NCI-H128 (cell line): ENCODE measurements at regions not wholly inside any gene's neighbourhood (a gene's known extent, or its start where the extent isn't known, plus 50 kb on each side); places are given as distances from the start of the nearest gene placed in this dataset.
"Not testable (repeated sequence)": the region's sequence is repeated elsewhere in the genome, so short reads cannot be mapped to it uniquely, and the experiment has no call there.

Experiments
- DNase-seq: peaks from one replicate; lab custom pipeline; 2025; ENCODE audit not compliant: unreplicated experiment; lab: John Stamatoyannopoulos, UW

DNA sequence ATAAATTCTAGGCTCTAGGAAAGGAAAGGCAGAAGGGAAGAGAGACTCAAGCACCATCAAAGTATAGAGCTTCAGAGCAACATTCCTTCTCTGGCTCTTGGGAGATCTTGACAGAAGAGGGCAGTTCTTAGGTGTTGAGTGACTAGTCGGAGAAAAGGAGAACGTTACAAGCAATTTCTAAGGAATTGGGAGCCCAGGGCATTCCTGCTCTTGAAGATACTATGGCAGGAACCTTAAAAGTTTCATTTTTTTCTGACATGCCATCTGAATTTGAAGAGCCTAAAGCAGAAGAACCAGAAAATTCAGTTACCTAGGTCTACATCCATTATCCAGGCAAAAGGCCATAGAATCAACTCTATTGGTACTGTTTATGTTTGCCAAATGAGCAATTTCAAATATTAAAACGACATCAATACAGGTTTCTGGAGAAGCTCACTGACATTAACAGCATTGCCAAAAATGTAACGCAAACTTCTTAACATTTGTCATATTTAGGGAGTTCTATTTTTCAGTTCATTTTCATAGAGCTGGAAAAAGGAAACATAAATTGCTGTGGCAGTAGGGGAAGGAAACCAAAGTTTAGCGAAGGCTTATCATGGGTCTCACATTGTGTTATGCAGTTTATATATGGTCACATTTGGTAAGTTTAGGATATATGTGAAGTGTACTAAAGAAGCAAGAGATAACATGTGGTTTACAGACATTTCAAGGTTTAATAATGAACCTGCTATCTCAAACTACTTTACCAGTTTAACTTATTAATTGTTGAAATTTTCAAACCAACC is 210.1 kb upstream of the NRIP1 start:
- no peak for DNase-seq

GRCh38 chr21:15275615-15276235 is 210.9 kb upstream of the NRIP1 start:
- no peak for DNase-seq

DNA sequence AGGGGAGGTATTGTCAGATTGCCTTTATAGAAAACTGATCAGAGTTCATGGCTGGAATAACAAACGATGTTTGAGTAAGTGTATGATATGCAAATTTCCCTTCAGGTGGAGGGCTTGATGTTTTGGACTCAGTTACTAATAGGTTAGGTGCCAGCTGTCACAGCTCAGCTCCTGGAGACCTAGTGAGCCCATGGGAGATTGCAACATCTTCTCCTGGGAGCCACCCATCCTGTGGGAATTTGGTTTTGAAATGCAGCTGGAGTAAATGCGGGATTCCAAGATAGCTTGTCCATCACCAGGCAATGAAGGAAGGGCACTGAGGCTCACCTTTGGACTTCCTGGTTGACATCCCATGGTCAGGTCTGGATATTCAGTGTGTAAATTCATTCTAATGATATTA is 211.4 kb upstream of the NRIP1 start:
- no peak for DNase-seq

DNA sequence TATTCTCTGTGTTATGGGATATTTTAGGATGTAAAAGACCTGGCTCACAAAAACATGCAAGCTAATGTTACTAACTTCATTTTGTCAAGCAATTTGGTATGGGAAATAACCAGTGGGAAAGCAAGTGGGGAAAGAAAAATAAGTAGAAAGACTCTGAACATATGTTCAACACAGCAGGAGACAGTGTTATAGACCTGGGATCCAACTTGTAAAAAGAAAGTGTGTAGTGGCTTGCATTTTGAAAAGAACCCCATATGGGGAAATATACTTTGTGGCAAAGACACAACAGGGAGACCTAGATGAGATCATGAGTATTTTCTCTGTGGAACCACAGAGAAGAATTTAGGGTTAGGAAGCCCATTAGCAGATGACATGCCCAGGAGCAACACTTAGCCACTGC is 212.7 kb upstream of the NRIP1 start:
- no peak for DNase-seq

GRCh38 chr21:15278279-15278678 is 213.5 kb upstream of the NRIP1 start:
- DNase-seq, result no peak

- no peak for DNase-seq
These were observed 214.1 kb upstream of the NRIP1 start for GRCh38 chr21:15278851-15279250.

GRCh38 chr21:15279482-15279881 is 214.7 kb upstream of the NRIP1 start:
- DNase-seq, result no peak

- DNase-seq, result no peak
These were observed 216.9 kb upstream of the NRIP1 start for GRCh38 chr21:15281714-15282113.

GRCh38 chr21:15282665-15283064 is 217.9 kb upstream of the NRIP1 start:
- no peak for DNase-seq

DNA sequence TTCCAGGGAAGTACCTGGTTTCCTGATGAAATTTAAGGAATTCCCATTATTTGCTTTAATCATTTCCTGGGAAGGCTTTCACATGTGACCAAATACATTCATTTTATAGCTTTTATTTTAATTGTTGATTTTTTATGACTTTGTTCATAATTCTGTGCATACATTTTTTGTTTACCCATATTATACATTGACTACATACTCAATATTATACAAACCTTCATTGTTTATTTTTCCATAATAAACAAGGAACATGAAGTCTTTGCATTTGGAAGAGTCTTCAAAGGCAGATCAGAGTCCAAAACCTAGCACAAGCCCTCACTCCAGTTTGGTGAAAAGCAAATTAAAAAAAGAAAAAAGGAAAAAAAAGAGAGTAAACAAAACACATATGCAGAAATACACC is 218.3 kb upstream of the NRIP1 start:
- DNase-seq, result no peak

- no peak for DNase-seq
These were observed 219.0 kb upstream of the NRIP1 start for GRCh38 chr21:15283789-15284188.

DNA sequence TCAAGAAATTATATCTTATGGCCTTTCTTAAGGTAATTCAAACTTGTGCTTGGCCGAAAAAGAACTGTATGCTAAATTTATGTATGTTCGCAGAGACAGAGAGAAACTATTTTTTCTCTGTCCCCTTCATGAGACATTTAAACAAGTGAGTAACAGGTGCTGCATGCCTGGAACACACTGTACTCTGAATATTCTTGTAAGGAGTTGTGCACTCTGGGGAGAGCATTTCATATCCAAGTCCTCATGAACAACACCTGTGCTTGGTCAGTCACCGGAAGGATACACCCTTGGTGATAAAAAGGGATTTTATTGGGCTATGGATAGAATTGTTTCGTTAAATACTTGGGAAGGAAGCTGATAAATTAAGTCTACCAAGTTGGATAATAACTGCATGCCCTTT is 220.8 kb upstream of the NRIP1 start:
- no peak for DNase-seq

DNA sequence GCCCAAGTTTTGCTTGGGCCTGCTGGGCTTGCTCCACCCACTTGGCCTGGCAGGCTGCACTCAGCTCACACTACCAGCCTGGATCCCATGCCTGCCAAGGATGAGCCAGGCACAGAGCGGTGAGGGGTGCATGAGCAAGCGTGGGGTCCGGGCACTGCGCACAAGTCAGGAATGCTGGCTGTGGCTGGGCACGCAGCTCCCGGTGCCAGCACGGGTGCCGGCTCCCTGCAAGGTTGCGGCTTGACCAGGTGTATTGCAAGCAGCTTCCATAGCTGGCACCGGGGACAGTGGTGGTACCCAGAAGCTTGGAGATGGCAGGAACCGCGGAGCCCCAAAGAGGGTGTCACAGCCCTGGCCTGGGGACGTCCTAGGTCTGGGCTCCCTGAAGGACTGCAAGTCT is 224.4 kb upstream of the NRIP1 start:
- DNase-seq, result no peak

- peak; percentile 56 for DNase-seq
These were observed 225.4 kb upstream of the NRIP1 start for GRCh38 chr21:15289896-15290841.

GRCh38 chr21:15291621-15292266 is 226.9 kb upstream of the NRIP1 start:
- no peak for DNase-seq

GRCh38 chr21:15293240-15293639 is 228.4 kb upstream of the NRIP1 start:
- DNase-seq, result no peak

DNA sequence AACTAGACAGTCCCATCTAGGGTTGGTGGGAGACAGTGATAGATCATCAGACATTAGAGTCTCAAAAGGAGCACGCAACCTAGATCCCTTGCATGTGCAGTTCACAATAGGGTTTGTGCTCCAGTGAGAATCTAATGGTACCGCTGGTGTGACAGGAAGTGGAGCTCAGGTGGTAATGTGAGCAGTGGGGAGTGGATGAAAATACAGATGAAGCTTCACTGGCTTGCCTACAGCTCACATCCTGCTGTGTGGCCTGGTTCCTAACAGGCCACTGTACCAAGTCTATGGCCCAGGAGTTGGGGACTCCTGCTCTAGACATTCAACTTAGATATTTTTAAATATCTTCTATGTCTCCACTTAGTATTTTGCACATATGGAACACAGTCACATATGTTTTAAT is 231.1 kb upstream of the NRIP1 start:
- DNase-seq, result no peak

DNA sequence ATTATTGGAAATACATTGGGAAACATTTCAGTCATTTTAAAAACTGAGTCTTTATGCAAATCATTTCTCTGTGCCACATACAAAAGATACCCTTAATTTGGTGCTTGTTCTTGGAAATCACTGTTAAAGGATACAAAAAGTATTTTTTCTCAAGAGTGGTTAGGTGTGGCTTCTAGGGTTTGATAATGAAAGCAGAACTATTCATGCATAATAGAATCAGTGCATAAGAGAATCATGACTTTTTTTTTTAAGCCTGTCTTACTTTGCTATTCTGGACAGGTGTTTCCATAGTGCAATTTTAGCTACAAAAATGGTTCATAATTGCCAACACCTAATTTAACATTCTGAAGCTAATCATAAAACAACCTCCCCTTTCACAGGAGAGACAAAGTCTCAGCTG is 233.0 kb upstream of the NRIP1 start:
- no peak for DNase-seq

- no peak for DNase-seq
These were observed 233.5 kb upstream of the NRIP1 start for GRCh38 chr21:15298306-15298705.

GRCh38 chr21:15298755-15299154 is 234.0 kb upstream of the NRIP1 start:
- not testable (repeated sequence) for DNase-seq

GRCh38 chr21:15300131-15300530 is 235.3 kb upstream of the NRIP1 start:
- no peak for DNase-seq
